C1 segment of cervical spinal cord (tissue), 14 donors: ENCODE measurements at regions not wholly inside any gene's neighbourhood (a gene's known extent, or its start where the extent isn't known, plus 50 kb on each side); places are given as distances from the start of the nearest gene placed in this dataset.

Experiments used
- DNase-seq, 14 donors: peaks; one replicate each; lab custom pipeline; 2025; lab: John Stamatoyannopoulos, UW

DNA sequence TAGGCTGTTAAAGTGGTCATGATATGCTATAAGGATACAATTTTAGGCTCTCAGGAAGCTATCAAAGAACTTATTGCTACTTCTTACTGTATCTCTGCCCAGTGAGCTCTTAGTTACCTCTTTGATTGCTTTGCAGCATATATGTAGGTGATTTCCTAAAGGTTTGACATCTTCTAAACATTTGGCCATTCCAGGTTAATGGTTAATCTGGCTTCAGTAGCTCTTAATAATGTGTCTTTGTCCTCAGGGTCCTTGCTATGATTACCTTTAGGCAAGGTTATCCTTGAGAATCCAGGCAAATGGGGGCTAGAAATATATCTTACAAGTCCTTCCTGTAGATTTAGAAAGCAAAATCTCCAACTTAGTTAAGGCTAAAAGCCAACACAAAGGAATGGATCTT lies 575.4 kb downstream of the TFAP2B start:
- no peak for DNase-seq

DNA sequence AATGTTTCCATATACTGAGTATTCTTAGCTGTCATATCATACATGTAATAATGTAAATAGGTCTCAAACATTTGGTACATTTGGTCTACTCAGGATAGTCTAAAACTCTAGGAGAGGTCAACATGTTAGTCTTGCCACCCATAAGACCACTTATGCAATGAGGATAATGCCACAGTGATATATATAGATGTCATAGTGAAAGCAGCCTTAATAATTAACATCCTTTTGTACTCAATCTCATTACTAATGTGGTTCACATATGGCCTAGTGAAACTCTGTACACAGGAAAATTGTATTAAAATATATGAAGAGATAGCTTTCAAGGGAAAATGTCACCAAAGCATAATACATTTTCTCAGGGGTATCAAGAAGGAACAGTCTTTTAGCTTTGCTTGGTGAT lies 577.9 kb downstream of the TFAP2B start:
- DNase-seq = no peak

DNA sequence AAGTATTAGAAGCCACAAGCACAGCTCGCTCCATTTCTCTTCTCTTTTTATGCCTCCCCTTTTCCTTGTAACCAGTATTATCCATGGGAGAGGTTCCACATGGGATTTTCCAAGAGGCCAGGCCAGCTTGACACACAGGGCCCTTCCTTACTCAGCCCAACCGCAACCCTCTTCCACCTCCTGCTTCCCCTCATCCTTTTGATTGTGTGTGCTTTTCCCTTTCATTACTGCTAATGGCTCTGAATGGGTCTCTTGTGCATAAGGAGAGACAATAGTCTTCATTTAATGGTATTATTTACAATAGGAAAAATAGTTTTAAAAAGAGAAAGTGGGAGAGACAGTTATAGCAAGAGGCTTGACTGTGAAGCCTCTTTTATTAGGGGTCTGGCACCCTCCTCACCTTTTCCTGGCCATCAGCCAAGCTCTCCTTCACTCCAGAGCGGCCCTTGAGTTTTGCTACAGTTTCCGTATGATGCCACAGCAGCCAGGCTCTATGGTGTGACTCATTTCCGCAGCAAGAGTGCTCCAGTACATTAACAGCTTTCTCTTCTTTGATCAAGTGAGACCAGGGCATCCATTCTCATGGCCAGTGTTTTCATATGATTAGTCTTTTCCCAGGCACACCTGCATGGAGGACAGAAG lies 579.5 kb downstream of the TFAP2B start:
- DNase-seq = peak in 1 of 14 donors; percentile 5

DNA sequence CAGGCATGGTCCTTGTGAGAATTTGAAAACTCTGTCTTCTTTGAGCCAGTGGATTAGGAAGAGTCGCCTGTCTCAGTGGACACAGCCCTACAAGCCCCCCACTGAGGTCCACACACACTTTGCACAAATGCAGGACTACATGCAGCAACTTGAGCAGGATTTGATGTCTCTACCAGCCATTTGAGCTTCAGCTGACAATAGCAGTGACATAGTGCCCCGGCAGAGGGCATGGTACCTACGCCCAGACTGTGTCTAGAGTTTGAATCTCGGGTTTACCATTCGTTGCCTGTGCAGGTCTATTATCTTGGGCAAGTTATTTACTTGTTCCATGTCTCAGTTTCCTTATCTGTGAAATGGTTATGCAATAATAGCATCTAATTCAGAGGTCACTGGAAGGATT lies 580.1 kb downstream of the TFAP2B start:
- DNase-seq = no peak

DNA sequence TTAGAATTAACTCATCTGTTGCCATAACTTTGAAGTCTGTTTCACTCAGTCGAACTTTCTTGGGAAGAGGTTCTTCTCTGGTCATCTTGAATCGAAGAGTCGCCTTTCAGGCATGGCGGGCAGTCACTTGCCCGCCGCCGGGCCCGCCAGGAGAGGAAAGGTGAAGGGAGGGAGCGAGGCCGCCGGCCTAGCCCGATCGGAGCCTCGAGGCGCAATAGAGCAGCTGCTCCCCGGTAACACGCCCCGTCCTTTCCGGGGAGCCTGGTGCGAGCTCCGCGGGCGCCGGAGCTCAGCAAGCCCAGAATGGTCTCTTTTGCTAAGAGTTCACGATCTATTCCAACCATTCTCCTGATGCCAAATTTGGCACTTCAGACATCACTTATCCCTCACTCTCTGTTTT lies 591.8 kb downstream of the TFAP2B start:
- DNase-seq = no peak

- no peak for DNase-seq
Measured at GRCh38 chr6:51411496-51412125, 592.9 kb downstream of the TFAP2B start.

DNA sequence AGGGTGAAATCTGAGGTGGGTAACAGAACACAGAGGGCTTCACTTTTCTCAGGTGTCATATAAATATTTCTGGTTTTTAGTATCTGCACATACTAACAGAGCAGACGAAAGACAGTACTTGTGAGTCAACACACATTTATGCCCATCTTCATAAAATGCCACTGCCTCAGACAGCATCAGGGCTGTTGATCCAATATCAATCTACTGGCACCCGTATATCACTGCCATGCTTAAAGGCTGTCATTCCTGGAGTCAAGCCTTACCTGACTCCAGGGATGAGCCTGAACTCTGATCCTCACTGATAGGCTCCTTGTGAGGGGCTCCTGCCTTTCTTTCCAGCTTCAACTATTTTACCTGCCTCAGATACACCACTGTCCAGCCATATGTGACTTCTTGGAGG lies 595.7 kb downstream of the TFAP2B start:
- DNase-seq = no peak

- no peak for DNase-seq
Measured at GRCh38 chr6:51415501-51415900, 596.8 kb downstream of the TFAP2B start.

GRCh38 chr6:51429017-51429712 lies 610.5 kb downstream of the TFAP2B start:
- DNase-seq = no peak

DNA sequence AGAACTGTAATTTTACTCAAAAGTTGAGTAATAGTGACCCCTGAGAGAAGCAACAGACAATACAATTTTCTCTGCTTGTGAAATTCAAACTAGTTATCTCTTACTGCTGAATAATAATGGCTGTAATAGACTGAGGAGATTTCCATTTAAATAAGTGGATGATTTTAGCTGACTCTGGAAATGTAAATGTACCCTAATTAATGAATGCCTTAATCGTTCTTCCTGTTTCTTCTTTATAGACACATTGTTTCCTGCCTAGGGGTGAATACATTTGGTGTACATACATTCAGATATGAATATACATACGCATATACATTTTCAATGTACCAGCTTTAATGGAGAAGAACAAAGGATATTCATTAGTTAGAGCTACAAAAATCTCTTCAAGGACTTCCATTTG lies 611.9 kb downstream of the TFAP2B start:
- no peak for DNase-seq

DNA sequence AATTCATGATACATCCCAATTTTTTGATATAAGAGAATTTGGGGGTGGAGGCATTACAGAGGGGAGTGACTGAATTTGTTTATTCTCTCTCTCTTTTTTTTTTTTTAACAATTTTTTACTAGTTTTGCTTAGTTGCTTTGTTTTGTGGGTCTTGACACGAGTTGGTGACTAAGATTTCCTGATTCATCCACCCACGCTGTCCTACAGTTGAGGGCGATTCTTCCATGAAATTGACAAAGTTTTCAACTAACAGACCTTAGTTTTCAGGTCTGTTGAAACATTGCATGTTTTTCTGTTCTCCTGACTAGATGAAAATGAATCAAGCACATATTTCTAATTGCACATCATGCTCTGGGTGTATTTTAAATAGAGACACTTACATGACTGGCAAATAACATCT lies 613.8 kb downstream of the TFAP2B start:
- no peak for DNase-seq

- DNase-seq = no peak
Measured at GRCh38 chr6:51450248-51450957, 631.7 kb downstream of the TFAP2B start.

GRCh38 chr6:51450958-51451357 lies 632.3 kb downstream of the TFAP2B start:
- no peak for DNase-seq

DNA sequence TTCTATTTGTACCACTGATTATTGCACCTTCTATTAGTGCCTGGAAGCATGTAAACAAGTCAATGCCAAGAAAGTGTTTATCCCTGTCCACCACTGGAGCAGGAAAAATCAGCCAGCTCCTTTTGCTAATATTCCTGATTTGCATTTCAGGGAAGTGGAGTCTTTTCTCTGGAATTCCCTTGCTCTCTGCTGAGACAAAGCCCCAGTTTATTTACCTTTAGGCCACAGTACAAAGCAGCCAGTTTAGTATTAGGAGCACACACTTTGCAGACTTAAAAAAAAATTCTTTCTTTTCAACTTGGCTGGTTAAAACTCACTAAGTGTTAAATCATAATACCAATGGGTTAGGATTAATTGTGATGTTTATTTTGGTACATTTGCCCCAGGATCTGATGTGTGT lies 631.1 kb downstream of the PKHD1 start:
- no peak for DNase-seq

- no peak for DNase-seq
Measured at GRCh38 chr6:51459958-51460357, 627.5 kb downstream of the PKHD1 start.

- no peak for DNase-seq
Measured at GRCh38 chr6:51462896-51463295, 624.5 kb downstream of the PKHD1 start.

DNA sequence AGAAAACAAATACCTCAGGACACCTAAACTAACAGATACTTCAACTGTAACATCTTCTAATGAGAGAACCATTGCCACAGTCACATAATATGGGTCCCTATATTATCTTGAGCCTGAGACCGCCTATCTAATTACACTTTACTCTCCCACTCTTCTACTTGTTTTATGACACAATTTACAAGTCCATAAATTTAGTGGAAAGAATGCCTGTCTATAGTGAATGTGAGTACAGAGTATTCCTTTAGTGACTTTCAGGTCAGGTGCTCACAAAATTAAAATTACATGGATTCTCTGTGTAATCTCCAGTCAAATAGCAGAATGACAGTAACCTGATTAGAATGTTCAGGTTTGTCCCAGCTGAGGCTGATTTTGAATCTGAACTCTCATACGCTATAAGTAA lies 624.1 kb downstream of the PKHD1 start:
- DNase-seq = no peak

GRCh38 chr6:51464956-51465355 lies 622.5 kb downstream of the PKHD1 start:
- no peak for DNase-seq

DNA sequence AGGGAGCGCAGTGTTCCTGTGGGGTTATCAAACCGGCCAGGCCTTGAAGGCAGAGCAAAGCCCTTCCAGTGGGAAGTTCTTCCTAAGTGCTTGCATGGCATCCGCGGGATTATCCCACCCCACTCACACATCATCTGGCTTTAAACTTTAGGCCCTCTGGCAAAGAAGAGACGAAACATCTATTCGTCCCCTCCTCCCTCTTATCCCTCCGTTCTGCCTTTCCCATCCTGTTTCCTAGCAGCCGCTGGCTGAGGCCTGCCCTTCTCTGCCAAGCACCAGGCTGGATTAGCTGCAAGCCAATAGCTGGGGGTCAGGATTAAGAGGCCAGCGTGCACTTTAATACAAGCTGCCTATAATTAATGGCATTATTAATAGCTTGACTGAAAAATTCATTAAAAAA lies 621.0 kb downstream of the PKHD1 start:
- DNase-seq = peak in 1 of 14 donors; percentile 2

DNA sequence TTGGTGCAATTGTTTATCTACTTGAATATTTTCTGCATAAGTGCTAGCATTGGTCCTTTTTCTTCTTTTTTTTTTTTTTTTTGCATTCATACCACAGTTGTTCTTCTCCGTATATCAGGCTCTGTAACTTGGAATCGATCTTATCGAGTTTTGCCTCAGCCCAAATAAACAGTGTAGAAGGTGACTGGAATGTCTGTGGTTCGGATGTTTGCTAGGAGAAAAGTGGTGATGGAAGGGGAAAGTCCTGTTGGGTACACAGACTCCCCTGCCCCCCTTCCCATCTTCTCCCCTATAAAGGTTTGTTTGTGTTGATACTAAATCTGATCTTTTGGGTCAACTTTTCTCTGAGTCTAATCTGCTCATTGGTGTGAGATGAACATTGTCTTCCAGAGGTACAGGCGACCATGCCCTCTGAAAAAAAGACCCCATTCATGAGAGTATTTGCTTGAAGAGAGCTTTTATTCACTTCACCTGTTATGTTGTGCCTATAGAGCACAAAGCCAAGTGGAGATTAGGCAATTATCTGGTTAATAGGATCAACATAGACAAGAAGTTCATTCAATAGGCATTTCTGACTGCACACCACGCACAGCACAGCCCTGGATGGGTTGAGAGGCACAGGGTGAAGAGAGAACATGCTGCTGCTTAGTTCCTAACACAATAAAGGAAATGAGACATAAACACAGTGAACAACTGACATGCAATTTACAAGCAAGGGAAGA lies 620.0 kb downstream of the PKHD1 start:
- DNase-seq = no peak

DNA sequence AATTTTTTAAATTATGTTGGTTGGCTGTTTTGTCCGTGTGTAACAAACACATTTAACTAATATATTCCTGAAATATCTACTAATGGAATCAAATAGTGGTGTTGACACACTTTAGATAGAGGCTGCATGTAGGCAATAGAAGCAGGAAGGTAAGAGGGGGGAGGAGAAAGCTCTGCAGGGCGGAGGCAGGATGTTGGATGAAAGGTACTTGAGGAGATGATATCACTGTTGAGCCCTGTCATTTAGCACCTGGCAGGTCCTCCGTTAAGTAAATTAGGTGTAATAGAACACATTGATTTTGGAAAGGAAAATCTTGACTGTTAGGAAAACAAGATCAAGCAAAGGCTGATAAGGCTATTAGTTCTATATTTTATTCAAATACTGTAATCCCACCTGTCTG lies 618.7 kb downstream of the PKHD1 start:
- DNase-seq = no peak
